ENCODE measurements at regions not wholly inside any gene's neighbourhood (a gene's known extent, or its start where the extent isn't known, plus 50 kb on each side); places are given as distances from the start of the nearest gene placed in this dataset.

GRCh38 chrX:146109362-146109761, 291.7 kb downstream of the SLITRK2 start:
- TF ChIP-seq CTCF (IDR thresholded peaks at IDR 0.05; ENCODE audit: low read depth, low read length, poor library complexity, severe bottlenecking) (no peak), EZH2phosphoT487 (IDR thresholded peaks at IDR 0.05; ENCODE audit: borderline replicate concordance, low read length) (no peak)
